ENCODE measurements at regions not wholly inside any gene's neighbourhood (a gene's known extent, or its start where the extent isn't known, plus 50 kb on each side); places are given as distances from the start of the nearest gene placed in this dataset.
"Not testable (repeated sequence)": the region's sequence is repeated elsewhere in the genome, so short reads cannot be mapped to it uniquely, and the experiment has no call there.

DNA sequence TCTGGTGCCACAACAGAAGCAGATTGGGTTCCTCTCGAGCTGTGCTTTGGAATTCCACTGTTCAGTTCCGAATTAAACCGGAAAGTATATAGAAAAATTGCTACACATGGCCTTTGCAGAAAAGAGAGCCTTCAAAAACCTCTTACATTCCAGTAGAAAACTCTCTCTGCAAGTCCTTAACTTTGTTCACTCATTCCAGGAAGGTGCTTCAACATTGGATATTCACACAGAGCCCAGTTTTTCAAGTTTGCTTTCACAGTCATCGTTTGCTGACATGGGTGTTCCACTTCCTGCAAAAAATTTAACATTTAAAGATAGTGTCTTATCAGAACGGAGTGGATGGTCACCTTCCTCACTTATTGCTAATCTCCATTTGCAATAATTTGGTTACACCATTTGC is 93.7 kb downstream of the PPIAL4C start:
- H3K27me3 ChIP-seq (ENCODE audit: control insufficient read depth, low read length); H3F3A ChIP-seq (ENCODE audit: control insufficient read depth, insufficient read depth); H3K4me1 ChIP-seq (ENCODE audit: control insufficient read depth, low read length); H3K4me3 ChIP-seq (ENCODE audit: low read length); H3K9me2 ChIP-seq (replicated peaks; ENCODE audit: control insufficient read depth, low read length); H3K4me2 ChIP-seq (ENCODE audit: low read length); H3K79me2 ChIP-seq (ENCODE audit: control insufficient read depth, low read length); H3K27ac ChIP-seq (ENCODE audit: low read depth, low read length); H3K9me3 ChIP-seq (ENCODE audit: control insufficient read depth, insufficient read depth, low read length); H3K36me3 ChIP-seq (ENCODE audit: control insufficient read depth, low read length); H4K20me1 ChIP-seq (ENCODE audit: control insufficient read depth, insufficient read depth, low read depth, low read length): not testable (repeated sequence)

DNA sequence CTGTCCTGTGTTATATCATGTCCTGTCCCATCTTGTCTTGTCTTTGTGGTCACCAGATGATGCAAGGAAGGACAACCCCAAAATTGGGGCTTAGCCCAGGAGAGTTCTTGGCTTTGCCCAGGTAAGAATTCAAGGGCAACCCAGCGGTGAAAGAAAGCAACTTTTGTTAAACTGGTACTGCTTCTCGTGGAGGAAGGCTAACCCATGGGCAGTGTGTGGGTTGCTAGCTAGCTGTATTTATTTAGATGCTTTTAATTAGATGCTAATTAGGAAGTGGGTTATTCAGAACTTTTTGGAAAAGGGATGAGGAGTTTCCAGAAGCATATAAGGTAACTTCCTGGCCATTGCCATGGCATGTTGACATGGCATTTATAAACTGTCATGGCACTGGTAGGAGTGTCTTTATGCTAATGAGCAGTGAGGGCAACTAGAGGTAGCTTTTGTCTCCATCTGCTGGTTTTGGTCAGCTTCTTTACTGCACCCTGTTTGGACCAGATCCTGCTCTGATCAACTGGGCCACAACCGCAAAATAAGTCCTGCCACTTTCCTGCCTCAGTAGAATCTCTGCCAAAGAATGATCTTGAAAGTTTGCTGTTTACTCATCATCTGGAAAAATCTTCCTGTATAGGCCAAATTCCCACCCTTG is 95.8 kb upstream of the FCGR1A start:
- H3K4me1 ChIP-seq (ENCODE audit: control insufficient read depth, low read length); H3K27ac ChIP-seq (ENCODE audit: low read depth, low read length); H3K36me3 ChIP-seq (ENCODE audit: control insufficient read depth, low read length); H3K4me2 ChIP-seq (ENCODE audit: low read length); H3K79me2 ChIP-seq (ENCODE audit: control insufficient read depth, low read length); H3F3A ChIP-seq (ENCODE audit: control insufficient read depth, insufficient read depth); H3K9me3 ChIP-seq (ENCODE audit: control insufficient read depth, insufficient read depth, low read length); H4K20me1 ChIP-seq (ENCODE audit: control insufficient read depth, insufficient read depth, low read depth, low read length); H3K9me2 ChIP-seq (replicated peaks; ENCODE audit: control insufficient read depth, low read length); H3K4me3 ChIP-seq (ENCODE audit: low read length); H3K27me3 ChIP-seq (ENCODE audit: control insufficient read depth, low read length): not testable (repeated sequence)

DNA sequence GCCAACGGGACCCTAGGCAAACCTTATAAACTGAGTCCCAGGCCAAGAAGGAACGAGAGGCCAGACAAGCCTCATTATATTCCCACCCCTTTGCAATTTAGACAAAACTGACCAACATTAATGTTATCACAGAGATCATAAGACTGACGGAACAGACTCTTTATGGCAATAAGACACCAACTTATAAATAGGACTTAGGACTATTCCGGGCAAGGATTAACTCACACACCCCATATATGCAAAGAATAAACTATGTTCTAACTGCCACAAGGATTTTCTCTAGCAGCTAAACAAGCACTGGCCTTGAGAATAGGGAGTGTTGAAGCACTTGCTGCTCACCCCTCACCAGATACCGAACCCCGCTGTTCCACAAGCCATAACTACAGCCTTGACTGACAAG is 91.1 kb upstream of the FCGR1A start:
- not testable (repeated sequence) for H3K36me3 ChIP-seq (ENCODE audit: control insufficient read depth, low read length); H3F3A ChIP-seq (ENCODE audit: control insufficient read depth, insufficient read depth); H3K9me2 ChIP-seq (replicated peaks; ENCODE audit: control insufficient read depth, low read length); H4K20me1 ChIP-seq (ENCODE audit: control insufficient read depth, insufficient read depth, low read depth, low read length); H3K9me3 ChIP-seq (ENCODE audit: control insufficient read depth, insufficient read depth, low read length); H3K4me3 ChIP-seq (ENCODE audit: low read length); H3K79me2 ChIP-seq (ENCODE audit: control insufficient read depth, low read length); H3K27me3 ChIP-seq (ENCODE audit: control insufficient read depth, low read length); H3K4me2 ChIP-seq (ENCODE audit: low read length); H3K27ac ChIP-seq (ENCODE audit: low read depth, low read length); H3K4me1 ChIP-seq (ENCODE audit: control insufficient read depth, low read length)

DNA sequence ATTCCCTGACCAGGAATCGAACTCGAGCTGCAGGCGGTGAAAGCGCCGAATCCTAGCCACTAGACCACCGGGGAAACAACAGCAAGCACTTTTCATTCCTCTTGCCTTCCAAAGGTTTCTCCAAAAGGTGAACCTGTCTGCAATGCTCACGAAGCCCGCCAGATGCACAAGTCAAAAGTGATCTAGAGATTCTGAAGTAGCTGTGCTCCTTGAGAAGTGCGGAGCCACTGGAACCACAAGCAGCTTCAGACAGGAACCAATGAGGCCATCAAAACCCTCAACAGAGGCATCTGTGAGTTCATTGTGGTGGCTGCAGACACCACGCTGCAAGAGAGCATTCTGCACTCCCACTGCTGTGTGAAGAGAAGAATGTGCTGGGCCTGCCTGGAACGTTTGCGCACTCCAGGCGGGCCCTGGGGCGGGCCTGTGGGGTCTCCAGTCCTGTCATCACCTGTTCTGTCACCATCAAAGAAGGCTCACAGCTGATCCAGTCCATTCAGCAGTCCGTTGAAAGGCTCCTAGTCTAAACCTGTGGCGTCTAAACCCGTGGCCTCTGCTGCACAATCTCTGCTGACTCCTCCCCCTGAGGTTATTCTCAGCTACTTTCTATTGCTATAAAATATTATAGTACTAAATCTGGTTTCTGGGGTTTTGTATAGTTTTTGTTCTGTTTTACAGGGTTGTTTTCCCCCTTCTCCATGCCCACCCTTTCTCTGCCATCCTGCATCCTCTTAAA is 89.5 kb upstream of the FCGR1A start:
- not testable (repeated sequence) for H3K79me2 ChIP-seq (ENCODE audit: control insufficient read depth, low read length); H3K27me3 ChIP-seq (ENCODE audit: control insufficient read depth, low read length); H3K4me2 ChIP-seq (ENCODE audit: low read length); H3K36me3 ChIP-seq (ENCODE audit: control insufficient read depth, low read length); H3K4me1 ChIP-seq (ENCODE audit: control insufficient read depth, low read length); H3K27ac ChIP-seq (ENCODE audit: low read depth, low read length); H3K9me2 ChIP-seq (replicated peaks; ENCODE audit: control insufficient read depth, low read length); H3F3A ChIP-seq (ENCODE audit: control insufficient read depth, insufficient read depth); H4K20me1 ChIP-seq (ENCODE audit: control insufficient read depth, insufficient read depth, low read depth, low read length); H3K4me3 ChIP-seq (ENCODE audit: low read length); H3K9me3 ChIP-seq (ENCODE audit: control insufficient read depth, insufficient read depth, low read length)

DNA sequence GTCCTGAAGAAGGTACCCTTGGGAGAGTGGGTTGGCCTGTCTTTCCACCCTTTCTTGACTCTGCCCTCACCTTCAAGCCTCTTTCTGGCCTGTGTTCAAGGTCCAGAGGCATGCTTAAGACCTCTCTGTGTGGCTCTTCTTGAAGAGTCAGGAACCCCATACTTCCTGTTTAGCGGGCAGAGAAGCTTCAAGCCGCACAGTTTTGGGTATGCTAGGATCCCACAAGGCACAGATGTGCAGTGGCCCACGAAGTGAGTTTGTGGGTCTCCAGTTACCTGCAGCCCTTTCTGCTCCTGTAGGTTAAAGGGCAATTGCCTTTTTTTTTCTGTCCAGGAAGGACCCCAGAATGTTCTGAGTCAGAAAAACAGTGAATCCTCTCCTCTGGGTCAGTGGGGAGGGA is 87.4 kb upstream of the FCGR1A start:
- H3K36me3 ChIP-seq (ENCODE audit: control insufficient read depth, low read length); H3K4me3 ChIP-seq (ENCODE audit: low read length); H3K4me2 ChIP-seq (ENCODE audit: low read length); H3F3A ChIP-seq (ENCODE audit: control insufficient read depth, insufficient read depth); H3K79me2 ChIP-seq (ENCODE audit: control insufficient read depth, low read length); H3K27me3 ChIP-seq (ENCODE audit: control insufficient read depth, low read length); H4K20me1 ChIP-seq (ENCODE audit: control insufficient read depth, insufficient read depth, low read depth, low read length); H3K4me1 ChIP-seq (ENCODE audit: control insufficient read depth, low read length); H3K9me3 ChIP-seq (ENCODE audit: control insufficient read depth, insufficient read depth, low read length); H3K27ac ChIP-seq (ENCODE audit: low read depth, low read length); H3K9me2 ChIP-seq (replicated peaks; ENCODE audit: control insufficient read depth, low read length): not testable (repeated sequence)

DNA sequence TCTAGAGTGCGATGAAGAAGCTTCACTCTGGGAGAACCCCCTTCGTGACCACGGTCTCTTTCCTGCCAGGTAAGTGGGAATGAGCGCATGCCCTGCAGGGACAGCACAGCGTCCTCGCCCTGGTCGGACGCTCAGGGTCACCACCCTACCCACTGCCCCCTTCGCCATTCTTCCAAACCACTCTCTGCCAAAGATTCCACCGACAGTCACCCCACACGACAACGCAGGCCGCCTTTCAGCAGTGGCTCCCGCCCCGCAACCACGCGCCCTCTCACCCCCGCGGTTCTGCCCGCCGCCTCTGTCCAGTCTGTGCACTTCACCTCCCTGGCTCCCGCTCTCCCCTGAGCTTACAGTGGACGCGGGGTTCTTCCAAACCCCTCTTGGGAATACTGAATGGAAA is 82.3 kb upstream of the FCGR1A start:
- not testable (repeated sequence) for H3K36me3 ChIP-seq (ENCODE audit: control insufficient read depth, low read length); H3K79me2 ChIP-seq (ENCODE audit: control insufficient read depth, low read length); H3K27me3 ChIP-seq (ENCODE audit: control insufficient read depth, low read length); H3K4me1 ChIP-seq (ENCODE audit: control insufficient read depth, low read length); H3K9me2 ChIP-seq (replicated peaks; ENCODE audit: control insufficient read depth, low read length); H3K4me2 ChIP-seq (ENCODE audit: low read length); H4K20me1 ChIP-seq (ENCODE audit: control insufficient read depth, insufficient read depth, low read depth, low read length); H3K4me3 ChIP-seq (ENCODE audit: low read length); H3K27ac ChIP-seq (ENCODE audit: low read depth, low read length); H3K9me3 ChIP-seq (ENCODE audit: control insufficient read depth, insufficient read depth, low read length); H3F3A ChIP-seq (ENCODE audit: control insufficient read depth, insufficient read depth)

DNA sequence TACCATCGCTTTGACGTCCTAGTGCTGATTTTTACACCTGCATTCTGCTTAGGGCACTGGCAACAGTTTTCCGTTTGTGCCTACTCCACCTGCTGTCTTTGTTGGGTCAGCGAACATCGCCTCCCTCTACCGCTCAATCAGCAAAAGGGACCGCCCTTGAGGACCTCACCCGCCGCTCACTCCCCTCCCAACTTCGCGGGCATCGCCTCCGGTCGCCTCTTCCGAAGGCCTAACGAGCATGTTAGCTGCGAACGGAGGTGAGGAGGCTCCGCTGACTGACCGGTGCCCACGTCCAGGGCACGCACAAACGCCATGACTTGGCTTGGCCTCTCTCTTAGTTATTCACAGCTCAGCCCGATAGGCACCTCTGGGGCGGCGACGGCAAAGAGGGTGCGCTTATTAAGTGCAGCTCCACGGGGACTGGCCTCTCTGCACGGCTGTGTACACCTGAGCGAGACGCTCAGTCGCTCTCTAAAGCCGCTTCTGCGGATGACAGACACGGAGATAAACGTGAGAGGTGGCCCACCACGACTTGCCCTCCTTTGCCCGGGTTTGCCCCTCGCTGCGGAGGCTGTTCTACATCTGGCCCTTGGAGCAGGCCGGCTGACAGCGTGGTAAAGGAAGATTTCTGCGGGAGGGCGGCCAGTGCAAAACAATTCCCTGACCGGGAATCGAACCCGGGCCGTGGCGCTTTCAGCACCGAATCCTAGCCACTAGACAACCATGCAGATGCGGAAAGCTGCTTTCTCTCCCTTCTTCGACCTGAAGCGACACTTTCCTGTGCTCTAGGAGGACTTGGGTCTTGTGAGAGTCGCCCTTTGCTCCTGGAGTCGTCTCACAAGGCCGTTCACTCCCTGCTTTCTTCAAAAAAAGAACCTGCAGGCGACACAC is 81.6 kb upstream of the FCGR1A start:
- H3K4me1 ChIP-seq (ENCODE audit: control insufficient read depth, low read length); H3K79me2 ChIP-seq (ENCODE audit: control insufficient read depth, low read length); H4K20me1 ChIP-seq (ENCODE audit: control insufficient read depth, insufficient read depth, low read depth, low read length); H3K4me3 ChIP-seq (ENCODE audit: low read length); H3K36me3 ChIP-seq (ENCODE audit: control insufficient read depth, low read length); H3K27ac ChIP-seq (ENCODE audit: low read depth, low read length); H3F3A ChIP-seq (ENCODE audit: control insufficient read depth, insufficient read depth); H3K9me3 ChIP-seq (ENCODE audit: control insufficient read depth, insufficient read depth, low read length); H3K4me2 ChIP-seq (ENCODE audit: low read length); H3K9me2 ChIP-seq (replicated peaks; ENCODE audit: control insufficient read depth, low read length); H3K27me3 ChIP-seq (ENCODE audit: control insufficient read depth, low read length): not testable (repeated sequence)

Measured in DOHH2 (cell line).